ENCODE measurements at regions not wholly inside any gene's neighbourhood (a gene's known extent, or its start where the extent isn't known, plus 50 kb on each side); places are given as distances from the start of the nearest gene placed in this dataset.

- TF ChIP-seq CTCF (IDR thresholded peaks at IDR 0.05): no peak
- TF ChIP-seq POLR2A (IDR thresholded peaks at IDR 0.05): no peak
- H3K36me3 ChIP-seq: no peaks in the 10 kb centered on the region
- no peak for DNase-seq
- H3K9me3 ChIP-seq: no peaks in the 10 kb centered on the region
- H3K4me1 ChIP-seq: peaks cover 0 to 8% (median 1%) of the 10 kb centered on the region in 4 donors
- H3K27me3 ChIP-seq: no peaks in the 10 kb centered on the region
- H3K27ac ChIP-seq: peak overlapping the region in 2 of 4 donors; percentile 18 to 63
- H3K4me3 ChIP-seq: no peak overlapping the region
Observed at GRCh38 chr15:38860253-38860652, 295.6 kb upstream of the RASGRP1 start.

DNA sequence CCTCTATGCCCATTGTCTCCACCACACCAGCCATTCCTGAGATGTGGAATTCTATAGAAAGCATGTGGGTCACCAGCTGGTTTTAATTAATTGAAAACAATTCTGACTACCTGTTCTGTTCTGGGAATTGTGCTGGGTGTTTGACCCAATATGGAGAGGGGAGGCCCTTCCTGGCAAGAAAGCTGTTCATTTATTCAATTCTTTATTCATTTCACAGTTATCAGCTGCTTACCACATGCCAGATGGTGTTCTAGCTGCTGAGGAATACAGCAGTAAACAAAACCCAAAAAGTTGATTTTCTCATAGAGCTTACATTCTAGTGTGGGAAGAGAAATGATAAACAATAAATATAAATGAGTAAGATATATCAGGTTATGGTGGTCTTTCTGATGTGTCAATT lies 296.1 kb upstream of the RASGRP1 start:
- Histone ChIP-seq H3K36me3 (no peaks in the 10 kb centered on the region), H3K9me3 (no peaks in the 10 kb centered on the region), H3K27me3 (no peaks in the 10 kb centered on the region), H3K4me3 (no peak overlapping the region), H3K4me1 (peaks cover 0 to 8% (median 1%) of the 10 kb centered on the region in 4 donors), H3K27ac (peak overlapping the region in 2 of 4 donors; percentile 18 to 63)
- DNase-seq: no peak
- TF ChIP-seq CTCF (IDR thresholded peaks at IDR 0.05) (no peak), POLR2A (IDR thresholded peaks at IDR 0.05) (no peak)

- no peak for TF ChIP-seq CTCF (IDR thresholded peaks at IDR 0.05)
- no peak for TF ChIP-seq POLR2A (IDR thresholded peaks at IDR 0.05)
- H3K27me3 ChIP-seq: no peaks in the 10 kb centered on the region
- no peaks in the 10 kb centered on the region for H3K36me3 ChIP-seq
- H3K27ac ChIP-seq: peak overlapping the region in 2 of 4 donors; percentile 18 to 63
- H3K4me1 ChIP-seq: peaks cover 0 to 8% (median 1%) of the 10 kb centered on the region in 4 donors
- peak in 1 of 3 donors; percentile 62 for DNase-seq
- H3K4me3 ChIP-seq: no peak overlapping the region
- H3K9me3 ChIP-seq: no peaks in the 10 kb centered on the region
Observed at GRCh38 chr15:38861108-38861507, 296.5 kb upstream of the RASGRP1 start.

DNA sequence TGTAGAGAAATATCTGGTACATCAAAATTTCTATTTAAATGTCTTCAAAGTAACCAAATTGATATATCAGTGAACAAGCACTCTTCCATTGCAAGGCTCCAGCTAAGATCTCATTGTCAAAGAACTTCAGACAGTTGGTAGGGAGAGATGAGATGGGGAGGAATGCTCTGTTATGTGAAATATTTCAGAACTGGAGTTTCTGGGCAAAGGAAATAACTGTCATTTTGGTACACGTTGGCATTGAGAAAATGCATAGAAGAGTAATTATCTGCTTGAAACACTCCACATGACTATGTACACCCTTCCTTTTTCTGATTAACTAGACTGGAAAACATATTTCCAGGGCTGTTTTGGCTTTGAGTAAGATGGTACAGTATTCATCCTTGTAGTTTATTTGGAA lies 297.5 kb upstream of the RASGRP1 start:
- Histone ChIP-seq H3K27ac (no peak overlapping the region), H3K4me1 (peaks cover 0 to 8% (median 1%) of the 10 kb centered on the region in 4 donors), H3K4me3 (no peak overlapping the region), H3K36me3 (no peaks in the 10 kb centered on the region), H3K27me3 (no peaks in the 10 kb centered on the region), H3K9me3 (no peaks in the 10 kb centered on the region)
- TF ChIP-seq POLR2A (IDR thresholded peaks at IDR 0.05): no peak
- no peak for TF ChIP-seq CTCF (IDR thresholded peaks at IDR 0.05)
- DNase-seq: no peak

GRCh38 chr15:38863381-38863780 lies 298.8 kb upstream of the RASGRP1 start:
- Histone ChIP-seq H3K4me1 (peaks cover 0 to 8% (median 1%) of the 10 kb centered on the region in 4 donors), H3K9me3 (no peaks in the 10 kb centered on the region), H3K36me3 (no peaks in the 10 kb centered on the region), H3K4me3 (no peak overlapping the region), H3K27ac (no peak overlapping the region), H3K27me3 (no peaks in the 10 kb centered on the region)
- no peak for DNase-seq
- TF ChIP-seq CTCF (IDR thresholded peaks at IDR 0.05): no peak
- no peak for TF ChIP-seq POLR2A (IDR thresholded peaks at IDR 0.05)

DNA sequence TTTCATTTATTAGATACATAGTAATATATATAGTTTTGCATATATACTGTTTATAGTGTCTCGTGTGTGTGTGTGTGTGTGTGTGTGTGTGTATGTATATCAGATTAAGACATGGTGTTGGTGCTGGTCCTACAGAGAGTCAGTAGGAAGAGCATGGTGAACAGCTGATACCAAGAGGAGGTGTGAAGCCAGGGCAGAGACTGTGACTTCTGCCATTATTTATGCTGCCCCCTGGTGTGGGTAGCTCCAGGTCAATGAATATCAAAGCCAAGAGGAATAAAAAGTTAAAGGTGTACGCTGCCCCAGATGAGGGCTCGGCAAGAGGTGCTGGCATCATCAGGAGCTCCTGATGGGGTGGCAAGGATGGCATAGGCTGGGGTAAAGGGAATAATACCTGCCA lies 299.5 kb upstream of the RASGRP1 start:
- Histone ChIP-seq H3K36me3 (no peaks in the 10 kb centered on the region), H3K9me3 (no peaks in the 10 kb centered on the region), H3K27ac (no peak overlapping the region), H3K4me1 (peaks cover 0 to 8% (median 1%) of the 10 kb centered on the region in 4 donors), H3K4me3 (no peak overlapping the region), H3K27me3 (no peaks in the 10 kb centered on the region)
- no peak for DNase-seq
- TF ChIP-seq CTCF (IDR thresholded peaks at IDR 0.05): no peak
